ENCODE measurements at regions not wholly inside any gene's neighbourhood (a gene's known extent, or its start where the extent isn't known, plus 50 kb on each side); places are given as distances from the start of the nearest gene placed in this dataset.

- TF ChIP-seq CTCF (IDR thresholded peaks at IDR 0.05), result no peak
- no peak overlapping the region for H3K4me3 ChIP-seq
- H3K4me1 ChIP-seq (ENCODE audit: low read depth), result no peaks in the 10 kb centered on the region
- no peaks in the 10 kb centered on the region for H3K36me3 ChIP-seq (ENCODE audit: low read depth)
- H3K9me3 ChIP-seq, result no peaks in the 10 kb centered on the region
- ATAC-seq (no peak), DNase-seq (no peak)
- intact Hi-C loops (cut with DNase I, micrococcal nuclease), result no loop called here
These were observed 389.3 kb downstream of the SUCLA2 start for GRCh38 chr13:47611664-47612288.

GRCh38 chr13:47610687-47611086, 390.4 kb downstream of the SUCLA2 start:
- Histone ChIP-seq H3K4me1 (ENCODE audit: low read depth) (no peaks in the 10 kb centered on the region), H3K36me3 (ENCODE audit: low read depth) (no peaks in the 10 kb centered on the region), H3K9me3 (no peaks in the 10 kb centered on the region), H3K4me3 (no peak overlapping the region)
- TF ChIP-seq CTCF (IDR thresholded peaks at IDR 0.05), result no peak
- intact Hi-C loops (cut with DNase I, micrococcal nuclease), result no loop called here
- no peak for ATAC-seq
- no peak for DNase-seq

- ATAC-seq, result no peak
- Histone ChIP-seq H3K36me3 (ENCODE audit: low read depth) (no peaks in the 10 kb centered on the region), H3K4me1 (ENCODE audit: low read depth) (no peaks in the 10 kb centered on the region), H3K4me3 (no peak overlapping the region), H3K9me3 (peaks cover 5% of the 10 kb centered on the region)
- TF ChIP-seq CTCF (IDR thresholded peaks at IDR 0.05), result no peak
- DNase-seq, result no peak
- intact Hi-C loops (cut with DNase I, micrococcal nuclease), result no loop called here
These were observed 397.7 kb downstream of the SUCLA2 start for GRCh38 chr13:47603365-47603764.

- no peaks in the 10 kb centered on the region for H3K4me1 ChIP-seq (ENCODE audit: low read depth)
- ATAC-seq (no peak), DNase-seq (no peak)
- H3K36me3 ChIP-seq (ENCODE audit: low read depth), result no peaks in the 10 kb centered on the region
- intact Hi-C loops (cut with DNase I, micrococcal nuclease), result no loop called here
- H3K4me3 ChIP-seq, result no peak overlapping the region
- no peak for TF ChIP-seq CTCF (IDR thresholded peaks at IDR 0.05)
- peaks cover 23% of the 10 kb centered on the region for H3K9me3 ChIP-seq
These were observed 402.6 kb downstream of the SUCLA2 start for GRCh38 chr13:47598340-47598911.

- Histone ChIP-seq H3K9me3 (peaks cover 24% of the 10 kb centered on the region), H3K4me1 (ENCODE audit: low read depth) (no peaks in the 10 kb centered on the region), H3K4me3 (no peak overlapping the region), H3K36me3 (ENCODE audit: low read depth) (no peaks in the 10 kb centered on the region)
- TF ChIP-seq CTCF (IDR thresholded peaks at IDR 0.05), result no peak
- intact Hi-C loops (cut with DNase I, micrococcal nuclease), result no loop called here
- no peak for ATAC-seq
- DNase-seq, result no peak
These were observed 406.2 kb downstream of the SUCLA2 start for GRCh38 chr13:47594833-47595232.
